ENCODE measurements at regions not wholly inside any gene's neighbourhood (a gene's known extent, or its start where the extent isn't known, plus 50 kb on each side); places are given as distances from the start of the nearest gene placed in this dataset.

- TF ChIP-seq CTCF (IDR thresholded peaks at IDR 0.05) (no peak), POLR2A (IDR thresholded peaks at IDR 0.05) (no peak)
These were observed 179.8 kb upstream of the PLPPR1 start for GRCh38 chr9:100848726-100849125.

Measured in Peyer's patch (tissue), 4 donors.